Chondrocyte (in vitro differentiated cells): ENCODE measurements at regions not wholly inside any gene's neighbourhood (a gene's known extent, or its start where the extent isn't known, plus 50 kb on each side); places are given as distances from the start of the nearest gene placed in this dataset.

ENCODE experiments used
- DNase-seq: peaks from one replicate; pipeline ENCODE4 v3.0.0; 2021; ENCODE audit warnings: mixed read lengths, low spot score
- H3K27ac Mint-ChIP-seq: one replicate; pipeline ENCODE4 v1.8.0; 2021; ENCODE audit warnings: mild to moderate bottlenecking, moderate library complexity, mixed read lengths; ENCODE audit not compliant: unreplicated experiment
- H3K27me3 Mint-ChIP-seq: 2 replicates; pipeline ENCODE4 v1.8.0; 2021; ENCODE audit warnings: low read depth, mixed read lengths
- H3K36me3 Mint-ChIP-seq: 2 replicates; pipeline ENCODE4 v1.8.0; 2021; ENCODE audit warnings: low read depth, mixed read lengths
- H3K4me1 Mint-ChIP-seq: 2 replicates; pipeline ENCODE4 v1.8.0; 2021; ENCODE audit warnings: low read depth, mild to moderate bottlenecking, mixed read lengths
- H3K4me3 Mint-ChIP-seq: one replicate; pipeline ENCODE4 v1.8.0; 2021; ENCODE audit warnings: mild to moderate bottlenecking, moderate library complexity, mixed read lengths; ENCODE audit not compliant: unreplicated experiment
- H3K9me3 Mint-ChIP-seq: 2 replicates; pipeline ENCODE4 v1.8.0; 2021; ENCODE audit warnings: low read depth, mixed read lengths
- CTCF ChIP-seq: fragments of 200-600 bp; sonication (generic); IDR thresholded peaks from 2 replicates; pipeline ENCODE4 v1.5.0; 2021; ENCODE audit warnings: antibody characterized with exemption, mild to moderate bottlenecking, moderate library complexity

- H3K4me1 Mint-ChIP-seq, result no peaks in the 10 kb centered on the region
- TF ChIP-seq CTCF, result no peak
- H3K36me3 Mint-ChIP-seq, result no peaks in the 10 kb centered on the region
- H3K27ac Mint-ChIP-seq, result no peak overlapping the region
- no peak for DNase-seq
- no peaks in the 10 kb centered on the region for H3K9me3 Mint-ChIP-seq
- peaks cover 7% of the 10 kb centered on the region for H3K27me3 Mint-ChIP-seq
- no peak overlapping the region for H3K4me3 Mint-ChIP-seq
Measured at GRCh38 chr12:62021808-62022207, 238.4 kb upstream of the USP15 start.

- no peak for DNase-seq
- peaks cover 11% of the 10 kb centered on the region for H3K27me3 Mint-ChIP-seq
- no peaks in the 10 kb centered on the region for H3K36me3 Mint-ChIP-seq
- H3K4me1 Mint-ChIP-seq, result no peaks in the 10 kb centered on the region
- no peaks in the 10 kb centered on the region for H3K9me3 Mint-ChIP-seq
- no peak overlapping the region for H3K27ac Mint-ChIP-seq
- TF ChIP-seq CTCF, result no peak
- no peak overlapping the region for H3K4me3 Mint-ChIP-seq
Measured at GRCh38 chr12:62028536-62028935, 231.7 kb upstream of the USP15 start.

GRCh38 chr12:62032870-62033269 is 227.3 kb upstream of the USP15 start:
- H3K9me3 Mint-ChIP-seq, result no peaks in the 10 kb centered on the region
- no peaks in the 10 kb centered on the region for H3K36me3 Mint-ChIP-seq
- no peak for TF ChIP-seq CTCF
- no peaks in the 10 kb centered on the region for H3K4me1 Mint-ChIP-seq
- H3K27me3 Mint-ChIP-seq, result peaks cover 4% of the 10 kb centered on the region
- no peak for DNase-seq
- no peak overlapping the region for H3K27ac Mint-ChIP-seq
- no peak overlapping the region for H3K4me3 Mint-ChIP-seq

GRCh38 chr12:62044450-62045135 is 215.6 kb upstream of the USP15 start:
- no peak for DNase-seq
- H3K9me3 Mint-ChIP-seq, result peaks cover 5% of the 10 kb centered on the region
- no peak overlapping the region for H3K4me3 Mint-ChIP-seq
- no peaks in the 10 kb centered on the region for H3K4me1 Mint-ChIP-seq
- H3K36me3 Mint-ChIP-seq, result no peaks in the 10 kb centered on the region
- no peak overlapping the region for H3K27ac Mint-ChIP-seq
- H3K27me3 Mint-ChIP-seq, result peaks cover 4% of the 10 kb centered on the region
- TF ChIP-seq CTCF, result no peak

GRCh38 chr12:62045211-62045610 is 215.0 kb upstream of the USP15 start:
- Mint-ChIP-seq H3K4me3 (no peak overlapping the region), H3K4me1 (no peaks in the 10 kb centered on the region), H3K9me3 (peaks cover 4% of the 10 kb centered on the region), H3K27ac (no peak overlapping the region), H3K36me3 (no peaks in the 10 kb centered on the region), H3K27me3 (peaks cover 4% of the 10 kb centered on the region)
- no peak for DNase-seq
- no peak for TF ChIP-seq CTCF
